HepG2 (cell line): ENCODE measurements at regions not wholly inside any gene's neighbourhood (a gene's known extent, or its start where the extent isn't known, plus 50 kb on each side); places are given as distances from the start of the nearest gene placed in this dataset.

Source experiments
- ATAC-seq: fragments of 200-7000 bp; cut with Tn5 transposase; 3 replicates; pipeline ENCODE4 v1.9.1; 2020; ENCODE audit warnings: mild to moderate bottlenecking, moderate library complexity
- BruUV-seq: library from RNA; stranded (reverse); fragments of 400-500 nt; replicated peaks from 2 replicates; lab custom pipeline; 2021; lab: Mats Ljungman, UMichigan
- CTCF ChIA-PET: fragments of 300-600 bp; formaldehyde crosslinking; extraction: SDS; loops from one replicate; lab custom pipeline; 2021; ENCODE audit warnings: low total read pairs, inconsistent platforms, low intra/inter-chr PET ratio; lab: Yijun Ruan, JAX
- POLR2A ChIA-PET: fragments of 350-600 bp; sonication (Branson Sonifier 250); formaldehyde crosslinking; loops from one replicate; lab custom pipeline; 2020; ENCODE audit warnings: antibody characterized with exemption, inconsistent platforms; lab: Yijun Ruan, JAX
- DNase-seq: peaks from one replicate; pipeline ENCODE4 v3.0.0-alpha.2; 2015; ENCODE audit warnings: low spot score
- FAIRE-seq: peaks from 3 replicates; lab custom pipeline; 2011; peaks lifted over from hg19 to GRCh38; lab: Jason Lieb, UNC
- H2AFZ ChIP-seq: one replicate; pipeline ENCODE4 v1.6.1; 2011; ENCODE audit warnings: low read length, inconsistent platforms
- H3K27ac ChIP-seq: fragments of 300-600 bp; 3 replicates; pipeline ENCODE4 v1.8.0; 2011; ENCODE audit warnings: mixed run types, mild to moderate bottlenecking, mixed read lengths, low read length, inconsistent platforms; ENCODE audit not compliant: insufficient read depth; ENCODE audit errors: extremely low read length
- H3K27me3 ChIP-seq, 2 experiments: fragments of 200-600 bp in 1 of 2; 2 replicates in 1 of 2; 3 replicates in 1 of 2; pipeline versions ENCODE4 v1.6.0 to v1.8.0; 2011; ENCODE audit warnings: low read length in 2 of 2, mild to moderate bottlenecking in 2 of 2, moderate library complexity in 2 of 2, inconsistent platforms in 1 of 2; ENCODE audit not compliant: insufficient read depth in 2 of 2, control insufficient read depth in 1 of 2
- H3K36me3 ChIP-seq, 2 experiments: fragments of 200-600 bp in 1 of 2; replicated peaks in 1 of 2; 2 replicates in 1 of 2; 3 replicates in 1 of 2; pipeline versions ENCODE4 v1.5.1 to v1.8.0; 2011; ENCODE audit warnings: low read length in 2 of 2, inconsistent platforms in 1 of 2; ENCODE audit not compliant: insufficient read depth in 2 of 2, control insufficient read depth in 1 of 2
- H3K4me1 ChIP-seq: 2 replicates; pipeline ENCODE4 v1.5.1; 2012; ENCODE audit warnings: low read length, inconsistent platforms; ENCODE audit not compliant: insufficient read depth
- H3K4me2 ChIP-seq: 2 replicates; pipeline ENCODE4 v1.6.0; 2011; ENCODE audit warnings: low read depth, low read length, inconsistent platforms
- H3K4me3 ChIP-seq, 3 experiments: fragments of 200-600 bp in 1 of 3; sonication (generic), shearing (Covaris generic) in 1 of 3; replicated peaks in 1 of 3; 2 replicates each; pipeline ENCODE4 v1.5.1; 2011 to 2016; ENCODE audit warnings: low read length in 3 of 3, inconsistent platforms in 2 of 3, low read depth in 2 of 3, mild to moderate bottlenecking in 2 of 3, control low read depth in 1 of 3, mixed read lengths in 1 of 3; ENCODE audit not compliant: insufficient read depth in 1 of 3
- H3K79me2 ChIP-seq: one replicate; pipeline ENCODE4 v1.6.1; 2011; ENCODE audit warnings: low read length, inconsistent platforms; ENCODE audit not compliant: insufficient read depth
- H3K9ac ChIP-seq: 2 replicates; pipeline ENCODE4 v1.6.0; 2011; ENCODE audit warnings: mild to moderate bottlenecking, low read depth, low read length, inconsistent platforms; ENCODE audit not compliant: insufficient read depth
- H3K9me3 ChIP-seq: 2 replicates; pipeline ENCODE4 v1.5.1; 2012; ENCODE audit warnings: mild to moderate bottlenecking, low read length
- H4K20me1 ChIP-seq: 2 replicates; pipeline ENCODE4 v1.6.0; 2011; ENCODE audit warnings: inconsistent platforms, mild to moderate bottlenecking, low read length, moderate library complexity; ENCODE audit not compliant: insufficient read depth
- NR2F6 ChIP-seq, 2 experiments: IDR thresholded peaks; 2 replicates each; pipeline ENCODE4 v1.6.1; 2016; ENCODE audit warnings: antibody characterized with exemption in 1 of 2, mild to moderate bottlenecking in 1 of 2
- POLR2G ChIP-seq: fragments of 200-400 bp; formaldehyde crosslinking; IDR thresholded peaks from 2 replicates; pipeline ENCODE4 v1.6.1; 2018; ENCODE audit warnings: mild to moderate bottlenecking, low read depth, low read length, moderate library complexity
- PTBP1 ChIP-seq: fragments of 200-400 bp; formaldehyde crosslinking; IDR thresholded peaks from 2 replicates; pipeline ENCODE4 v1.6.1; 2018; ENCODE audit warnings: low read length, low read depth; ENCODE audit not compliant: poor library complexity, severe bottlenecking
- ZFY ChIP-seq: sonication (generic); formaldehyde crosslinking; IDR thresholded peaks from 2 replicates; pipeline ENCODE4 v1.4.0; 2020; ENCODE audit warnings: missing genetic modification reagents
- ZNF496 ChIP-seq: sonication (generic); formaldehyde crosslinking; IDR thresholded peaks from 2 replicates; pipeline ENCODE4 v1.8.1; 2023; ENCODE audit warnings: mild to moderate bottlenecking, moderate library complexity, missing genetic modification reagents; ENCODE audit not compliant: insufficient replicate concordance
- ZNF652 ChIP-seq: IDR thresholded peaks from 2 replicates; pipeline ENCODE4 v1.6.1; 2016; ENCODE audit warnings: low read depth, borderline replicate concordance
- ZSCAN31 ChIP-seq: sonication (generic); formaldehyde crosslinking; IDR thresholded peaks from 2 replicates; pipeline ENCODE4 v1.5.0; 2020; ENCODE audit warnings: low read depth, mild to moderate bottlenecking, missing genetic modification reagents
- WGBS: methylation state at CpG from one replicate; pipeline ENCODE4 v1.1.6; 2017; ENCODE audit warnings: low lambda C conversion rate; 5-methylcytosine and 5-hydroxymethylcytosine counted together
- in situ Hi-C: cut with HindIII; loops from 2 replicates; pipeline ENCODE4 v1.10.0; 2017; ENCODE audit warnings: low pct_unique_long_range_greater_than_20kb; ENCODE audit not compliant: extremely low pct_ligation_motif_present
- intact Hi-C: fragments of 100-400 bp; cut with micrococcal nuclease; formaldehyde crosslinking; loops from one replicate; pipeline ENCODE4 v1.10.0; 2022; ENCODE audit not compliant: unreplicated experiment
- TF ChIP-seq, protein P1 (sequence below): sonication (generic); formaldehyde crosslinking; IDR thresholded peaks from 2 replicates; pipeline ENCODE4 v1.5.1; 2020; ENCODE audit warnings: mild to moderate bottlenecking, missing genetic modification reagents, borderline replicate concordance

DNA sequence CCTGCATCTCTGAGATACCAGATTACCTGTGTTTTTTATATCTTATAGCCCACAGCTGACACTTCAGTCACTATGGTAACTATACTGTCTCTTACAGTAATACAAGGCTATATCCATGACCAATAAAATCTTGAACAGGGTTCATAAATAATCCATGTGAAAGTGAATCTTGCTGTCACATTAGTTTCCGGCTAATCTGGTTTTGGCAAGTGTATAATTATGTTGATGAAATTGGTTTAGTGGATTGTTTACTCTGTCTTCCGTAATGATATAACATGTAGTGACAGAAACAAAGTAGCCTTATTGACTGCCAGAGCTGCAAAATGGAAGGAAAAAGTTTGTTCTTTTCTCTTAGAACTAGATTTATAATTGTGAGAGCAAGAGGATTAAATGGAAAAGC, 686.6 kb upstream of the PABPC4L start:
- Histone ChIP-seq H3K79me2 (no peaks in the 10 kb centered on the region), H3K27me3 (no peaks in the 10 kb centered on the region), H3K27ac (no peak overlapping the region), H3K4me3 (no peak overlapping the region), H3K9me3 (no peaks in the 10 kb centered on the region), H2AFZ (no peak overlapping the region), H4K20me1 (no peaks in the 10 kb centered on the region), H3K4me1 (no peaks in the 10 kb centered on the region), H3K9ac (no peak overlapping the region), H3K36me3 (no peaks in the 10 kb centered on the region), H3K4me2 (no peak overlapping the region)
- TF ChIP-seq, protein P1, sequence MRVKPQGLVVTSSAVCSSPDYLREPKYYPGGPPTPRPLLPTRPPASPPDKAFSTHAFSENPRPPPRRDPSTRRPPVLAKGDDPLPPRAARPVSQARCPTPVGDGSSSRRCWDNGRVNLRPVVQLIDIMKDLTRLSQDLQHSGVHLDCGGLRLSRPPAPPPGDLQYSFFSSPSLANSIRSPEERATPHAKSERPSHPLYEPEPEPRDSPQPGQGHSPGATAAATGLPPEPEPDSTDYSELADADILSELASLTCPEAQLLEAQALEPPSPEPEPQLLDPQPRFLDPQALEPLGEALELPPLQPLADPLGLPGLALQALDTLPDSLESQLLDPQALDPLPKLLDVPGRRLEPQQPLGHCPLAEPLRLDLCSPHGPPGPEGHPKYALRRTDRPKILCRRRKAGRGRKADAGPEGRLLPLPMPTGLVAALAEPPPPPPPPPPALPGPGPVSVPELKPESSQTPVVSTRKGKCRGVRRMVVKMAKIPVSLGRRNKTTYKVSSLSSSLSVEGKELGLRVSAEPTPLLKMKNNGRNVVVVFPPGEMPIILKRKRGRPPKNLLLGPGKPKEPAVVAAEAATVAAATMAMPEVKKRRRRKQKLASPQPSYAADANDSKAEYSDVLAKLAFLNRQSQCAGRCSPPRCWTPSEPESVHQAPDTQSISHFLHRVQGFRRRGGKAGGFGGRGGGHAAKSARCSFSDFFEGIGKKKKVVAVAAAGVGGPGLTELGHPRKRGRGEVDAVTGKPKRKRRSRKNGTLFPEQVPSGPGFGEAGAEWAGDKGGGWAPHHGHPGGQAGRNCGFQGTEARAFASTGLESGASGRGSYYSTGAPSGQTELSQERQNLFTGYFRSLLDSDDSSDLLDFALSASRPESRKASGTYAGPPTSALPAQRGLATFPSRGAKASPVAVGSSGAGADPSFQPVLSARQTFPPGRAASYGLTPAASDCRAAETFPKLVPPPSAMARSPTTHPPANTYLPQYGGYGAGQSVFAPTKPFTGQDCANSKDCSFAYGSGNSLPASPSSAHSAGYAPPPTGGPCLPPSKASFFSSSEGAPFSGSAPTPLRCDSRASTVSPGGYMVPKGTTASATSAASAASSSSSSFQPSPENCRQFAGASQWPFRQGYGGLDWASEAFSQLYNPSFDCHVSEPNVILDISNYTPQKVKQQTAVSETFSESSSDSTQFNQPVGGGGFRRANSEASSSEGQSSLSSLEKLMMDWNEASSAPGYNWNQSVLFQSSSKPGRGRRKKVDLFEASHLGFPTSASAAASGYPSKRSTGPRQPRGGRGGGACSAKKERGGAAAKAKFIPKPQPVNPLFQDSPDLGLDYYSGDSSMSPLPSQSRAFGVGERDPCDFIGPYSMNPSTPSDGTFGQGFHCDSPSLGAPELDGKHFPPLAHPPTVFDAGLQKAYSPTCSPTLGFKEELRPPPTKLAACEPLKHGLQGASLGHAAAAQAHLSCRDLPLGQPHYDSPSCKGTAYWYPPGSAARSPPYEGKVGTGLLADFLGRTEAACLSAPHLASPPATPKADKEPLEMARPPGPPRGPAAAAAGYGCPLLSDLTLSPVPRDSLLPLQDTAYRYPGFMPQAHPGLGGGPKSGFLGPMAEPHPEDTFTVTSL (CRISPR knock-in tag) = no peak
- TF ChIP-seq PTBP1 (no peak), ZSCAN31 (CRISPR knock-in tag) (no peak), NR2F6 (IDR thresholded peaks at IDR 0.05) (no peak), NR2F6 (CRISPR knock-in tag; IDR thresholded peaks at IDR 0.05) (no peak), ZFY (no peak), ZNF496 (no peak), POLR2G (no peak), ZNF652 (CRISPR knock-in tag) (no peak)
- WGBS = 22% methylated on average over 2 of the region's 2 CpGs
- intact Hi-C loops (no loop called here), in situ Hi-C loops (no loop called here)
- no peak for DNase-seq
- FAIRE-seq = no peak
- CTCF ChIA-PET = no interaction called here
- BruUV-seq = no TSS peak
- ATAC-seq = no peak
- POLR2A ChIA-PET = no interaction called here
